ENCODE measurements at regions not wholly inside any gene's neighbourhood (a gene's known extent, or its start where the extent isn't known, plus 50 kb on each side); places are given as distances from the start of the nearest gene placed in this dataset.

- no peak for TF ChIP-seq ZNF565 (CRISPR knock-in tag; conservative IDR thresholded peaks at IDR 0.05; ENCODE audit: low read depth)
- no peak for TF ChIP-seq GLIS3 (CRISPR knock-in tag; IDR thresholded peaks at IDR 0.05)
- TF ChIP-seq ZFP3 (CRISPR knock-in tag; IDR thresholded peaks at IDR 0.05) = no peak
- no peak for TF ChIP-seq OSR1 (CRISPR knock-in tag; IDR thresholded peaks at IDR 0.05)
- TF ChIP-seq ARNTL (CRISPR knock-in tag; IDR thresholded peaks at IDR 0.05; ENCODE audit: borderline replicate concordance, low read depth) = no peak
Measured at GRCh38 chr22:49011769-49012648, 815.7 kb downstream of the BRD1 start (continued).

GRCh38 chr22:49011379-49011768, 816.3 kb downstream of the BRD1 start:
- ATAC-seq = no peak
- no peak for TF ChIP-seq TOX (CRISPR knock-in tag; IDR thresholded peaks at IDR 0.05; ENCODE audit: borderline replicate concordance)

GRCh38 chr22:49010901-49011300, 816.8 kb downstream of the BRD1 start:
- ATAC-seq = no peak
- TF ChIP-seq ESRRG (CRISPR knock-in tag; IDR thresholded peaks at IDR 0.05) = no peak
- TF ChIP-seq RARB (CRISPR knock-in tag; IDR thresholded peaks at IDR 0.05) = no peak
- no peak for TF ChIP-seq GLIS3 (CRISPR knock-in tag; IDR thresholded peaks at IDR 0.05)
- TF ChIP-seq TCF4 (CRISPR knock-in tag; IDR thresholded peaks at IDR 0.05; ENCODE audit: borderline replicate concordance) = no peak
- no peak for TF ChIP-seq ZC3H10 (CRISPR knock-in tag; IDR thresholded peaks at IDR 0.05)
- TF ChIP-seq CSDC2 (CRISPR knock-in tag; IDR thresholded peaks at IDR 0.05) = no peak
- no peak for TF ChIP-seq TOX (CRISPR knock-in tag; IDR thresholded peaks at IDR 0.05; ENCODE audit: borderline replicate concordance)
- no peak for TF ChIP-seq ZFP30 (CRISPR knock-in tag; IDR thresholded peaks at IDR 0.05)
- no peak for TF ChIP-seq PATZ1 (CRISPR knock-in tag; IDR thresholded peaks at IDR 0.05; ENCODE audit: borderline replicate concordance)
- TF ChIP-seq PPARA (CRISPR knock-in tag; IDR thresholded peaks at IDR 0.05; ENCODE audit: borderline replicate concordance) = no peak
- TF ChIP-seq SNAI2 (CRISPR knock-in tag; IDR thresholded peaks at IDR 0.05) = no peak
- TF ChIP-seq POU6F1 (CRISPR knock-in tag; IDR thresholded peaks at IDR 0.05; ENCODE audit: borderline replicate concordance, low read depth) = no peak
- TF ChIP-seq CSRNP3 (CRISPR knock-in tag; IDR thresholded peaks at IDR 0.05) = no peak
- TF ChIP-seq ARNTL (CRISPR knock-in tag; IDR thresholded peaks at IDR 0.05; ENCODE audit: borderline replicate concordance, low read depth) = no peak
- TF ChIP-seq ZNF70 (CRISPR knock-in tag; IDR thresholded peaks at IDR 0.05) = no peak
- TF ChIP-seq BACH2 (CRISPR knock-in tag; IDR thresholded peaks at IDR 0.05; ENCODE audit: borderline replicate concordance) = no peak
- TF ChIP-seq ZFP3 (CRISPR knock-in tag; IDR thresholded peaks at IDR 0.05) = no peak
- no peak for TF ChIP-seq ZNF8 (CRISPR knock-in tag; IDR thresholded peaks at IDR 0.05)
- TF ChIP-seq ZNF565 (CRISPR knock-in tag; conservative IDR thresholded peaks at IDR 0.05; ENCODE audit: low read depth) = no peak
- TF ChIP-seq TSHZ2 (CRISPR knock-in tag; IDR thresholded peaks at IDR 0.05) = no peak

All from SK-N-SH treated with all-trans-retinoic acid at 6 μM for 48 hours (cell line).